ENCODE measurements at regions not wholly inside any gene's neighbourhood (a gene's known extent, or its start where the extent isn't known, plus 50 kb on each side); places are given as distances from the start of the nearest gene placed in this dataset.

GRCh38 chr4:126338548-126338947, 1023.8 kb downstream of the FAT4 start:
- H3K9me3 Mint-ChIP-seq: peaks cover 6% of the 10 kb centered on the region
- TF ChIP-seq, protein P1, sequence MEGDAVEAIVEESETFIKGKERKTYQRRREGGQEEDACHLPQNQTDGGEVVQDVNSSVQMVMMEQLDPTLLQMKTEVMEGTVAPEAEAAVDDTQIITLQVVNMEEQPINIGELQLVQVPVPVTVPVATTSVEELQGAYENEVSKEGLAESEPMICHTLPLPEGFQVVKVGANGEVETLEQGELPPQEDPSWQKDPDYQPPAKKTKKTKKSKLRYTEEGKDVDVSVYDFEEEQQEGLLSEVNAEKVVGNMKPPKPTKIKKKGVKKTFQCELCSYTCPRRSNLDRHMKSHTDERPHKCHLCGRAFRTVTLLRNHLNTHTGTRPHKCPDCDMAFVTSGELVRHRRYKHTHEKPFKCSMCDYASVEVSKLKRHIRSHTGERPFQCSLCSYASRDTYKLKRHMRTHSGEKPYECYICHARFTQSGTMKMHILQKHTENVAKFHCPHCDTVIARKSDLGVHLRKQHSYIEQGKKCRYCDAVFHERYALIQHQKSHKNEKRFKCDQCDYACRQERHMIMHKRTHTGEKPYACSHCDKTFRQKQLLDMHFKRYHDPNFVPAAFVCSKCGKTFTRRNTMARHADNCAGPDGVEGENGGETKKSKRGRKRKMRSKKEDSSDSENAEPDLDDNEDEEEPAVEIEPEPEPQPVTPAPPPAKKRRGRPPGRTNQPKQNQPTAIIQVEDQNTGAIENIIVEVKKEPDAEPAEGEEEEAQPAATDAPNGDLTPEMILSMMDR (IDR thresholded peaks at IDR 0.05; ENCODE audit: unreplicated experiment): no peak
- no peaks in the 10 kb centered on the region for H3K36me3 Mint-ChIP-seq
- no peaks in the 10 kb centered on the region for H3K27me3 Mint-ChIP-seq (ENCODE audit: low read depth)
- no peaks in the 10 kb centered on the region for H3K4me1 Mint-ChIP-seq
- H3K27ac Mint-ChIP-seq: no peak overlapping the region
- DNase-seq (ENCODE audit: low spot score in 2 of 2, unreplicated experiment in 2 of 2): no peak
- no peak overlapping the region for H3K4me3 Mint-ChIP-seq

- Mint-ChIP-seq H3K4me3 (no peak overlapping the region), H3K36me3 (no peaks in the 10 kb centered on the region), H3K27ac (no peak overlapping the region), H3K27me3 (ENCODE audit: low read depth) (no peaks in the 10 kb centered on the region), H3K9me3 (no peaks in the 10 kb centered on the region), H3K4me1 (peaks cover 4% of the 10 kb centered on the region)
- DNase-seq (ENCODE audit: low spot score in 2 of 2, unreplicated experiment in 2 of 2): no peak
- TF ChIP-seq, protein P1 (IDR thresholded peaks at IDR 0.05; ENCODE audit: unreplicated experiment): no peak
These were observed 1027.2 kb downstream of the FAT4 start for GRCh38 chr4:126341927-126342326.

- H3K4me3 Mint-ChIP-seq: no peak overlapping the region
- no peaks in the 10 kb centered on the region for H3K27me3 Mint-ChIP-seq (ENCODE audit: low read depth)
- no peaks in the 10 kb centered on the region for H3K9me3 Mint-ChIP-seq
- H3K36me3 Mint-ChIP-seq: no peaks in the 10 kb centered on the region
- H3K27ac Mint-ChIP-seq: no peak overlapping the region
- DNase-seq (ENCODE audit: low spot score in 2 of 2, unreplicated experiment in 2 of 2): no peak
- TF ChIP-seq, protein P1 (IDR thresholded peaks at IDR 0.05; ENCODE audit: unreplicated experiment): no peak
- peaks cover 4% of the 10 kb centered on the region for H3K4me1 Mint-ChIP-seq
These were observed 1029.7 kb downstream of the FAT4 start for GRCh38 chr4:126344472-126344871.

GRCh38 chr4:126346654-126347053, 1031.9 kb downstream of the FAT4 start:
- H3K36me3 Mint-ChIP-seq: no peaks in the 10 kb centered on the region
- H3K9me3 Mint-ChIP-seq: no peaks in the 10 kb centered on the region
- TF ChIP-seq, protein P1 (IDR thresholded peaks at IDR 0.05; ENCODE audit: unreplicated experiment): no peak
- H3K4me1 Mint-ChIP-seq: peaks cover 4% of the 10 kb centered on the region
- no peaks in the 10 kb centered on the region for H3K27me3 Mint-ChIP-seq (ENCODE audit: low read depth)
- H3K27ac Mint-ChIP-seq: no peak overlapping the region
- DNase-seq (ENCODE audit: low spot score in 2 of 2, unreplicated experiment in 2 of 2): no peak
- no peak overlapping the region for H3K4me3 Mint-ChIP-seq

DNA sequence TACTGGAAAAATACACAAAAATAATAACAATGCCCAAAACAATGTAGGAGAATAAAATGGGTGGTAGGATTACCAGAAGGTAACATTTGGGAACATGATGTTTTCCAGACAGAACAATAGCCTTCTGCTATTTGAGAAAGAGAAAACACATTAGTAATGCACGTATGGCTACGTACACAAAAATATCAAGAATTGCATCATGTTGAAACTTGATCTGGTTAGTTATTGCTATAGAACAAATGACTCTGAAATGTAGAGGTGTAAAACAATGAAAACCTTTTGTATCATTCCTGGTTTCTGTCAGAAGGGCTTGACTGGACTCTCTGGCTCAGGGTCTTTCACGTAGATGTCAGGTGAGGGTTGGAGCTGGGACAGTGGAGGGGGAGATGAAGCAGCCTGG, 1040.0 kb downstream of the FAT4 start:
- no peaks in the 10 kb centered on the region for H3K27me3 Mint-ChIP-seq (ENCODE audit: low read depth)
- H3K4me3 Mint-ChIP-seq: no peak overlapping the region
- H3K9me3 Mint-ChIP-seq: no peaks in the 10 kb centered on the region
- no peak overlapping the region for H3K27ac Mint-ChIP-seq
- H3K36me3 Mint-ChIP-seq: no peaks in the 10 kb centered on the region
- H3K4me1 Mint-ChIP-seq: no peaks in the 10 kb centered on the region
- DNase-seq (ENCODE audit: low spot score in 2 of 2, unreplicated experiment in 2 of 2): no peak
- TF ChIP-seq, protein P1 (IDR thresholded peaks at IDR 0.05; ENCODE audit: unreplicated experiment): no peak

GRCh38 chr4:126358041-126358440, 1043.3 kb downstream of the FAT4 start:
- peaks cover 4% of the 10 kb centered on the region for H3K4me1 Mint-ChIP-seq
- DNase-seq (ENCODE audit: low spot score in 2 of 2, unreplicated experiment in 2 of 2): no peak
- no peak overlapping the region for H3K4me3 Mint-ChIP-seq
- H3K27ac Mint-ChIP-seq: no peak overlapping the region
- TF ChIP-seq, protein P1 (IDR thresholded peaks at IDR 0.05; ENCODE audit: unreplicated experiment): no peak
- H3K36me3 Mint-ChIP-seq: no peaks in the 10 kb centered on the region
- peaks cover 3% of the 10 kb centered on the region for H3K9me3 Mint-ChIP-seq
- no peaks in the 10 kb centered on the region for H3K27me3 Mint-ChIP-seq (ENCODE audit: low read depth)
